ENCODE measurements at regions not wholly inside any gene's neighbourhood (a gene's known extent, or its start where the extent isn't known, plus 50 kb on each side); places are given as distances from the start of the nearest gene placed in this dataset.

DNA sequence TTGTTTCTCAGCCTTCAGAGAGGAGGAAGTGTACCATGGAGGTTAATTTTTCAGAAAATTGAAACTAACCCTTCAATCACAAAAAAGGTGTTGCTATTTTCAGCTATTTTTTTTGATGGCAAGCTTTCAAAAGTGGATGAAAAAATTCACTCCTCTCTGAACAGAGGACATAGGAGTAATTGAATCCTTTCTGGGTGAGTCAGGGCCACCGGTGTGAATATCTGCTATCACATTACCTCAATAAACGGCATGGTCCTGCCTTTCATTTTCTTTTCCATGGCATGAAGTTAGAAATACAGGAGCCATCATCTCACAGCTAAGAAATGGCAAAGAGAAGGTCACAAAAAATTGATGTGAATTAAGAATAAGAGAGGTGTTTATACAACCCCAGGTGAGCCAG is 90.2 kb upstream of the CCDC112 start:
- ATAC-seq (ENCODE audit: insufficient number of reproducible peaks, low FRiP score, low read depth) (no peak), DNase-seq (ENCODE audit: low spot score) (no peak)
- Histone ChIP-seq H3K4me1 (ENCODE audit: control insufficient read depth in 1 of 2, low read depth in 2 of 2) (no peaks in the 10 kb centered on the region), H3K27ac (no peak overlapping the region), H3K4me3 (no peak overlapping the region), H3K36me3 (no peaks in the 10 kb centered on the region), H3K27me3 (replicated peaks; ENCODE audit: insufficient read depth) (no peaks in the 10 kb centered on the region), H3K9me3 (no peaks in the 10 kb centered on the region)
- TF ChIP-seq CTCF (IDR thresholded peaks at IDR 0.05): no peak

GRCh38 chr5:115384587-115385375 is 88.3 kb upstream of the CCDC112 start:
- no peak for DNase-seq (ENCODE audit: low spot score)
- no peaks in the 10 kb centered on the region for H3K27me3 ChIP-seq (replicated peaks; ENCODE audit: insufficient read depth)
- TF ChIP-seq CTCF (IDR thresholded peaks at IDR 0.05): no peak
- no peak for ATAC-seq (ENCODE audit: insufficient number of reproducible peaks, low FRiP score, low read depth)
- no peak overlapping the region for H3K4me3 ChIP-seq
- no peaks in the 10 kb centered on the region for H3K4me1 ChIP-seq (ENCODE audit: control insufficient read depth in 1 of 2, low read depth in 2 of 2)
- no peaks in the 10 kb centered on the region for H3K9me3 ChIP-seq
- no peak overlapping the region for H3K27ac ChIP-seq
- no peaks in the 10 kb centered on the region for H3K36me3 ChIP-seq

DNA sequence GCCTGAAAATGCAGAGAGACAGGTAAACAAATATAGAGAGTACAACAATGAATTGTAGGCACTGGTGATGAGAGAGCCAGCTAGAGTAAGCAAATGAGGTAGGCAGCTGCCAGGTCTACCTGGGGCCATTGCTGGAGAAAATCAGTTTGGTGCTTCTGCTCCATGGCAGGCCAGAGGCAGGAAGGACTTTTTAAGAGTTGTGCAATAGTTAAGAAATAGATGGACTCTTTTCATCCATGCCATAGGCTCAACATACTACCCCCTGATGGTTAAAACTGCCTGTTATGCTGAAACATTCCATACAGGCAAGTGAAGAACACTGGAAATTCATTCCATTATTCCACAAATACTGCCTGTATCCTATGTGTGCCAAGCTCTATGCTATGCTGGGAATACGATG is 86.5 kb upstream of the CCDC112 start:
- H3K36me3 ChIP-seq: no peaks in the 10 kb centered on the region
- no peaks in the 10 kb centered on the region for H3K4me1 ChIP-seq (ENCODE audit: control insufficient read depth in 1 of 2, low read depth in 2 of 2)
- no peak for TF ChIP-seq CTCF (IDR thresholded peaks at IDR 0.05)
- no peaks in the 10 kb centered on the region for H3K9me3 ChIP-seq
- H3K4me3 ChIP-seq: no peak overlapping the region
- no peak for DNase-seq (ENCODE audit: low spot score)
- H3K27ac ChIP-seq: no peak overlapping the region
- H3K27me3 ChIP-seq (replicated peaks; ENCODE audit: insufficient read depth): no peaks in the 10 kb centered on the region
- ATAC-seq (ENCODE audit: insufficient number of reproducible peaks, low FRiP score, low read depth): no peak

DNA sequence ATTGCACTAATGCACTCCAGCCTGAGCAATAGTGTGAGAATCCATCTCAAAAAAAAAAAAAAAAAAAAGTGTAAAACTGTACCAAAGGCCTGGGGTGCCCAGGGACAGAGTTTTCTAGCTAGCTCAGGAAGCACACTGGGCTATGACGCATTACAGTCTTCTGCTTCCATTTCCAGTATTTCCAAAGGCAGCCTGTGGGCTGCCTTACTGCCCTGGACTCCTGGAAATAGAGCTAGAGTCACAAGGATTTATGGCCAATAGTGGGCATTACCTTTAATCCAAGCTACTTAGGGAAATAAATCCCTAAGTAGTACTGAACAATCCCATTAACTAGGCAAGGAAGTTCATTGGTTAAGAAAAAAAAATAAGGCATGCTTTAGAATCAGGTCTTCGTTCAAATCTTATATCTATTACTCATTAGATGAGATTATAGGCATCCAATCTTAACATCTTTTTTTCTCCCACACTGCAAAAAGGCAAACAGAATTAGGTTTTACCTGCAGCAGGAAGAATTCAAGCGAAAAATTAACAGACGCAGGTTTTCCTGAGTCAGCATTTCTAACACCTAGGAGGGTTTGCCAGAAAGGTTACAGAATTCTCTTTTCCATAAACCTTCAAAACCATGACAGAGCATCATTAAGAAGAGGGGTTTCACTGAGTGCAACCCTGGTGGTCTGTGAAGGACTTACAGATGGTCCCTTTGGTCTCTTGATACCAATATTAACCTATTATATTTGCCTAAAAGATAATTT is 85.6 kb upstream of the CCDC112 start:
- DNase-seq (ENCODE audit: low spot score) (no peak), ATAC-seq (ENCODE audit: insufficient number of reproducible peaks, low FRiP score, low read depth) (no peak)
- Histone ChIP-seq H3K27me3 (replicated peaks; ENCODE audit: insufficient read depth) (no peaks in the 10 kb centered on the region), H3K27ac (no peak overlapping the region), H3K4me3 (no peak overlapping the region), H3K4me1 (ENCODE audit: control insufficient read depth in 1 of 2, low read depth in 2 of 2) (no peaks in the 10 kb centered on the region), H3K36me3 (no peaks in the 10 kb centered on the region), H3K9me3 (no peaks in the 10 kb centered on the region)
- no peak for TF ChIP-seq CTCF (IDR thresholded peaks at IDR 0.05)

DNA sequence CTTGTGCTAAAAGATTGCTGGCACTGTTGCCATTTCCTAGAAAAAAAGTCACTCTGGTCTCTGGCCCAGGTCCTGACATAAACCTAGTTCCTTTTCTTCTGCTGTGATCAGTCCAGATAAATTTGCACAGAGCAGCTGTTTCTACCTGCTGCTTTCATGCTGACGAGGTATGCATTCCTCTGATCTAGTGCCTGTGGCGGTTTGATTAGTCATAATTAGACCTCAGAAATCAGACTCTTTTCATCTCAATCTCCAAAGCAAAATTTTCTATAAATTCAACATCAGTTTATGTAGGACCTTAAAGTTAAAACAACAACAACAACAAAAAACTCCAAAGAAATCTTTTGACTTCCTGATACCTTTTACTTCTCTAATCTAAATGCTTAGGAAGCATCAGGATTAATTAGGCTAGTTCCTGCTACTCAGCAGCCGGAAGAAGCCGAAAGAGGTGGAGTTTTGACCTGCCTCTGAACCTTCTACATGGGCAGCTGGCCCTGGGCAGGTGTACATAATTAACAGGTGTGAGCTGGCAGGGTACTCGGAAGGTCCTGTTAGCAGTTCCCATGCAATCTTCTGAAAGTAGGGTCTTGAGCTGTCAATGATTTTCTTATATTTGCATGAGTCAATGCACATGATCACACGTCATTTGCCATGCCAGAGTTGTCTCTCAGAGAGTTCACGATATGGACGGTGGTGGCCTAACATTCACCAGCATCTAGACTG is 83.3 kb upstream of the CCDC112 start:
- no peak for DNase-seq (ENCODE audit: low spot score)
- TF ChIP-seq CTCF (IDR thresholded peaks at IDR 0.05): no peak

More for the DNA sequence above, 83.3 kb upstream of the CCDC112 start:
- H3K27me3 ChIP-seq (replicated peaks; ENCODE audit: insufficient read depth): no peaks in the 10 kb centered on the region
- no peaks in the 10 kb centered on the region for H3K36me3 ChIP-seq
- H3K27ac ChIP-seq: no peak overlapping the region
- H3K4me3 ChIP-seq: no peak overlapping the region
- ATAC-seq (ENCODE audit: insufficient number of reproducible peaks, low FRiP score, low read depth): no peak
- no peaks in the 10 kb centered on the region for H3K9me3 ChIP-seq
- no peaks in the 10 kb centered on the region for H3K4me1 ChIP-seq (ENCODE audit: control insufficient read depth in 1 of 2, low read depth in 2 of 2)
